ENCODE measurements at regions not wholly inside any gene's neighbourhood (a gene's known extent, or its start where the extent isn't known, plus 50 kb on each side); places are given as distances from the start of the nearest gene placed in this dataset.

DNA sequence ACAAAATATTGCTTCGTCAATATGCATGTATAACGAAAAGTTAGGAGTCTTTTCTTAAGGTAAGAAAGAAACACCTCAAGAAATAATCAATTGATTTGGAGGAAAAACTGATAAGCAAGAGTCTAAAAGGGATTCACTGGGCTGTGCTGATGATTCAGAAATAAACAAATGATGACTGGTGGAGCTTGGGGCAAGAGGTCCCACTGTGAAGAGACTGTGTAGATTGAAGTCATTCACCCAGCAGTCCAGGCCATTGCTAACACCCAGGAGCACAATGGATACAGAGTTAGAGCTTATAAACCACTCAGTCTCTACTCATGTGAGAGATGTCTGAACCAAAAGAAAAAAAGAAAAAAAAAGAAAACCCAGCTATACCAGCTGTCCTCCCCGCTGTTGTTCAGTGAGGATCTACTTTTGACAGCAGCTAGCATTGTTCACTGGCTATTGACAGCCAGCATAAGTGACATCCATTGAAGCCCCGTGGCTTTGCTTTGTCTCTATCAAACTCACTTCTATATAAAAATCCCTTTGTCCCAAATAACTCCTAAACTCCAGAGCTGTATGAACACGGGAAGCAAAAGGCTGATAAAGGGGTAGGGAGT is 255.5 kb downstream of the KCTD12 start:
- DNase-seq (ENCODE audit: extremely low spot score, unreplicated experiment), result no peak
- H3K27me3 Mint-ChIP-seq (ENCODE audit: unreplicated experiment), result peaks cover 9% of the 10 kb centered on the region
- H3K36me3 Mint-ChIP-seq (ENCODE audit: unreplicated experiment), result no peaks in the 10 kb centered on the region
- peaks cover 6% of the 10 kb centered on the region for H3K9me3 Mint-ChIP-seq (ENCODE audit: unreplicated experiment)
- no peak overlapping the region for H3K27ac Mint-ChIP-seq (ENCODE audit: unreplicated experiment)
- no peaks in the 10 kb centered on the region for H3K4me1 Mint-ChIP-seq (ENCODE audit: unreplicated experiment)
- no peak overlapping the region for H3K4me3 Mint-ChIP-seq (ENCODE audit: unreplicated experiment)
- no peak for TF ChIP-seq CTCF (IDR thresholded peaks at IDR 0.05)

GRCh38 chr13:76622315-76623040 is 263.7 kb downstream of the KCTD12 start:
- no peak for TF ChIP-seq CTCF (IDR thresholded peaks at IDR 0.05)
- Mint-ChIP-seq H3K36me3 (ENCODE audit: unreplicated experiment) (no peaks in the 10 kb centered on the region), H3K9me3 (ENCODE audit: unreplicated experiment) (peaks cover 6% of the 10 kb centered on the region), H3K27me3 (ENCODE audit: unreplicated experiment) (peaks cover 21% of the 10 kb centered on the region), H3K27ac (ENCODE audit: unreplicated experiment) (no peak overlapping the region), H3K4me1 (ENCODE audit: unreplicated experiment) (no peaks in the 10 kb centered on the region), H3K4me3 (ENCODE audit: unreplicated experiment) (no peak overlapping the region)
- DNase-seq (ENCODE audit: extremely low spot score, unreplicated experiment), result no peak

- Mint-ChIP-seq H3K27me3 (ENCODE audit: unreplicated experiment) (peaks cover 21% of the 10 kb centered on the region), H3K9me3 (ENCODE audit: unreplicated experiment) (peaks cover 4% of the 10 kb centered on the region), H3K27ac (ENCODE audit: unreplicated experiment) (no peak overlapping the region), H3K36me3 (ENCODE audit: unreplicated experiment) (no peaks in the 10 kb centered on the region), H3K4me3 (ENCODE audit: unreplicated experiment) (no peak overlapping the region), H3K4me1 (ENCODE audit: unreplicated experiment) (no peaks in the 10 kb centered on the region)
- TF ChIP-seq CTCF (IDR thresholded peaks at IDR 0.05), result no peak
- DNase-seq (ENCODE audit: extremely low spot score, unreplicated experiment), result no peak
Observed at GRCh38 chr13:76621705-76622104, 264.5 kb downstream of the KCTD12 start.

- Mint-ChIP-seq H3K36me3 (ENCODE audit: unreplicated experiment) (no peaks in the 10 kb centered on the region), H3K4me3 (ENCODE audit: unreplicated experiment) (no peak overlapping the region), H3K27ac (ENCODE audit: unreplicated experiment) (no peak overlapping the region), H3K4me1 (ENCODE audit: unreplicated experiment) (no peaks in the 10 kb centered on the region), H3K9me3 (ENCODE audit: unreplicated experiment) (no peaks in the 10 kb centered on the region), H3K27me3 (ENCODE audit: unreplicated experiment) (peaks cover 16% of the 10 kb centered on the region)
- DNase-seq (ENCODE audit: extremely low spot score, unreplicated experiment), result no peak
- no peak for TF ChIP-seq CTCF (IDR thresholded peaks at IDR 0.05)
Observed at GRCh38 chr13:76620036-76620435, 266.2 kb downstream of the KCTD12 start.

- DNase-seq (ENCODE audit: extremely low spot score, unreplicated experiment), result no peak
- H3K4me1 Mint-ChIP-seq (ENCODE audit: unreplicated experiment), result no peaks in the 10 kb centered on the region
- no peaks in the 10 kb centered on the region for H3K36me3 Mint-ChIP-seq (ENCODE audit: unreplicated experiment)
- H3K4me3 Mint-ChIP-seq (ENCODE audit: unreplicated experiment), result no peak overlapping the region
- H3K9me3 Mint-ChIP-seq (ENCODE audit: unreplicated experiment), result no peaks in the 10 kb centered on the region
- peaks cover 16% of the 10 kb centered on the region for H3K27me3 Mint-ChIP-seq (ENCODE audit: unreplicated experiment)
- no peak overlapping the region for H3K27ac Mint-ChIP-seq (ENCODE audit: unreplicated experiment)
- TF ChIP-seq CTCF (IDR thresholded peaks at IDR 0.05), result no peak
Observed at GRCh38 chr13:76619631-76620030, 266.6 kb downstream of the KCTD12 start.
